CD4-positive, alpha-beta T cell (primary cell): ENCODE measurements at regions not wholly inside any gene's neighbourhood (a gene's known extent, or its start where the extent isn't known, plus 50 kb on each side); places are given as distances from the start of the nearest gene placed in this dataset.

ENCODE experiments used
- ATAC-seq: fragments of 200-7000 bp; cut with Tn5 transposase; one replicate; pipeline ENCODE4 v1.10.0; 2022; ENCODE audit warnings: mild to moderate bottlenecking; ENCODE audit not compliant: poor library complexity
- CTCF ChIA-PET: fragments of 350-600 bp; sonication (Branson Sonifier 250); formaldehyde crosslinking; loops from one replicate; lab custom pipeline; 2021; ENCODE audit warnings: antibody characterized with exemption, inconsistent platforms; lab: Charles Lee
- POLR2A ChIA-PET: fragments of 350-600 bp; sonication (Branson Sonifier 250); formaldehyde crosslinking; loops from one replicate; lab custom pipeline; 2021; ENCODE audit warnings: antibody characterized with exemption, inconsistent platforms; lab: Charles Lee
- DNase-seq, 14 experiments: peaks; one replicate each; pipeline ENCODE4 v3.0.0-alpha.2; 2013 to 2020; ENCODE audit warnings: mixed read lengths in 2 of 14
- H3K27ac ChIP-seq, 2 donors: one replicate each; pipeline versions ENCODE4 v1.5.1 to v1.7.0; 2013; ENCODE audit warnings: low read length in 2 of 2, low read depth in 1 of 2, mild to moderate bottlenecking in 1 of 2
- H3K27me3 ChIP-seq, 2 experiments: 1 replicate in 1 of 2; 2 replicates in 1 of 2; pipeline versions ENCODE4 v1.6.1 to v1.7.0; 2013; ENCODE audit warnings: low read length in 2 of 2, control low read depth in 1 of 2, mild to moderate bottlenecking in 1 of 2, moderate library complexity in 1 of 2; ENCODE audit not compliant: insufficient read depth in 2 of 2, control insufficient read depth in 1 of 2
- H3K36me3 ChIP-seq: one replicate; pipeline ENCODE4 v1.6.1; 2013; ENCODE audit warnings: low read length, control low read depth; ENCODE audit not compliant: insufficient read depth
- H3K4me1 ChIP-seq: one replicate; pipeline ENCODE4 v1.6.1; 2013; ENCODE audit warnings: low read length, control low read depth; ENCODE audit not compliant: insufficient read depth
- H3K4me3 ChIP-seq: one replicate; pipeline ENCODE4 v1.5.1; 2013; ENCODE audit warnings: mild to moderate bottlenecking, low read length, moderate library complexity
- H3K9me3 ChIP-seq, 2 experiments: 1 replicate in 1 of 2; 2 replicates in 1 of 2; pipeline versions ENCODE4 v1.6.1 to v1.7.0; 2013; ENCODE audit warnings: low read length in 2 of 2, mild to moderate bottlenecking in 2 of 2, control low read depth in 1 of 2, moderate library complexity in 1 of 2; ENCODE audit not compliant: control insufficient read depth in 1 of 2, insufficient read depth in 1 of 2
- H3K27ac Mint-ChIP-seq: one replicate; pipeline ENCODE4 v1.8.0; 2020; ENCODE audit warnings: mixed read lengths
- H3K27me3 Mint-ChIP-seq: one replicate; pipeline ENCODE4 v1.8.0; 2021; ENCODE audit warnings: mixed read lengths
- H3K36me3 Mint-ChIP-seq: one replicate; pipeline ENCODE4 v1.8.0; 2021; ENCODE audit warnings: low read depth, mixed read lengths
- H3K4me1 Mint-ChIP-seq: one replicate; pipeline ENCODE4 v1.8.0; 2021; ENCODE audit warnings: low read depth, mixed read lengths
- H3K4me3 Mint-ChIP-seq: one replicate; pipeline ENCODE4 v1.8.0; 2020; ENCODE audit warnings: mild to moderate bottlenecking, mixed read lengths
- H3K9me3 Mint-ChIP-seq: one replicate; pipeline ENCODE4 v1.8.0; 2020; ENCODE audit warnings: mixed read lengths
- intact Hi-C, 2 experiments: fragments of 100-400 bp; cut with DNase I in 1 of 2; cut with micrococcal nuclease in 1 of 2; formaldehyde crosslinking; loops; one replicate each; pipeline versions ENCODE4 v1.15.1 to v1.9.0; 2023 to 2025; cut with DNase I, micrococcal nuclease
- TF ChIP-seq, protein P1 (sequence below): fragments of 200-600 bp; IDR thresholded peaks from one replicate; pipeline ENCODE4 v1.8.0; 2022; ENCODE audit warnings: antibody characterized with exemption, mild to moderate bottlenecking

DNA sequence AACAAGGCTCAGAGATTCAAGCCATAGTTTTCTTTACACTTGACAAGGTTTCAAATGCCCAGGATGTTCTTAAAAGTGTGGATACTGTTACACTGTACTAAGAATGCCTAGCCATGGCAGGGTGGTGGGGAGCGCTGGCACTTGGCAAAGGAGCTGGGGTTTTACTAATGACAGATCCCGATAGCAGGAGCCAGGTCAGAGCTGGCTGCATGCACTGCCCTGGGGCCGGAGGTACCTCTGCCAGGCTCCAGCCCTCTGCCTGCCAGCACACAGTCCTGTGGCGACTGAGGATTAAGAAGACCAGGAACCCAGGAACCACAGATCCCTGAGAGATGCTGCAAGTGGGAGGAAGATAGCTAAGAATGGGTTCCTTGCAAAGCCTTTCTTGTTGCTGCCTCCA lies 260.3 kb downstream of the ALDH8A1 start:
- H3K4me1 Mint-ChIP-seq, result no peaks in the 10 kb centered on the region
- no peak overlapping the region for H3K4me3 Mint-ChIP-seq
- H3K36me3 Mint-ChIP-seq, result no peaks in the 10 kb centered on the region
- peaks cover 26% of the 10 kb centered on the region for H3K27me3 Mint-ChIP-seq
- H3K4me3 ChIP-seq, result no peak overlapping the region
- TF ChIP-seq, protein P1, sequence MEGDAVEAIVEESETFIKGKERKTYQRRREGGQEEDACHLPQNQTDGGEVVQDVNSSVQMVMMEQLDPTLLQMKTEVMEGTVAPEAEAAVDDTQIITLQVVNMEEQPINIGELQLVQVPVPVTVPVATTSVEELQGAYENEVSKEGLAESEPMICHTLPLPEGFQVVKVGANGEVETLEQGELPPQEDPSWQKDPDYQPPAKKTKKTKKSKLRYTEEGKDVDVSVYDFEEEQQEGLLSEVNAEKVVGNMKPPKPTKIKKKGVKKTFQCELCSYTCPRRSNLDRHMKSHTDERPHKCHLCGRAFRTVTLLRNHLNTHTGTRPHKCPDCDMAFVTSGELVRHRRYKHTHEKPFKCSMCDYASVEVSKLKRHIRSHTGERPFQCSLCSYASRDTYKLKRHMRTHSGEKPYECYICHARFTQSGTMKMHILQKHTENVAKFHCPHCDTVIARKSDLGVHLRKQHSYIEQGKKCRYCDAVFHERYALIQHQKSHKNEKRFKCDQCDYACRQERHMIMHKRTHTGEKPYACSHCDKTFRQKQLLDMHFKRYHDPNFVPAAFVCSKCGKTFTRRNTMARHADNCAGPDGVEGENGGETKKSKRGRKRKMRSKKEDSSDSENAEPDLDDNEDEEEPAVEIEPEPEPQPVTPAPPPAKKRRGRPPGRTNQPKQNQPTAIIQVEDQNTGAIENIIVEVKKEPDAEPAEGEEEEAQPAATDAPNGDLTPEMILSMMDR, result no peak
- ChIA-PET POLR2A (no interaction called here), CTCF (no interaction called here)
- H3K4me1 ChIP-seq, result no peaks in the 10 kb centered on the region
- no peak for DNase-seq
- H3K9me3 Mint-ChIP-seq, result no peaks in the 10 kb centered on the region
- intact Hi-C loops, result no loop called here
- H3K9me3 ChIP-seq, result no peaks in the 10 kb centered on the region
- no peaks in the 10 kb centered on the region for H3K36me3 ChIP-seq
- H3K27ac Mint-ChIP-seq, result no peak overlapping the region
- peaks cover 9 to 14% of the 10 kb centered on the region in 2 experiments for H3K27me3 ChIP-seq
- no peak for ATAC-seq
- H3K27ac ChIP-seq, result no peak overlapping the region

DNA sequence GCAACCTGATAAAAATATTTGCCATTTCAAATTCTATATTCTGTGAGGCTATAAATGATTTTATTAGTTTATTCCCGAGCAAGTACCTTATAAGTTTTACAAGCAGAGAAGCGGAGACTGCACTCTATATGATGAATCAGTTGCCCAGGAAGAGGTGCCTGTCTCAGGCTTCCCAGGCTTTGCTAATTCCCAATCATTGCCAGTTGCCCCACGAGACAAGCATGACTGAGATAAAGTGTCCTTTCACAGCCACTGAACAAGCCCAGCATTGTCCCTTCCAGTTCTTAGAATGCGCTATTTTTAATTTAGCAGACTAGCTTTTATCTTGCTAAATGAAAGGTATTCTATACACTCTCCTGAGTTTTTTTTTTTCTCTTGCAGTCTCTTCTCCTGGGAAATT lies 260.7 kb downstream of the ALDH8A1 start:
- intact Hi-C loops, result no loop called here
- Histone ChIP-seq H3K4me3 (no peak overlapping the region), H3K36me3 (no peaks in the 10 kb centered on the region), H3K4me1 (no peaks in the 10 kb centered on the region), H3K9me3 (no peaks in the 10 kb centered on the region), H3K27me3 (peaks cover 9 to 14% of the 10 kb centered on the region in 2 experiments), H3K27ac (no peak overlapping the region)
- Mint-ChIP-seq H3K36me3 (no peaks in the 10 kb centered on the region), H3K4me3 (no peak overlapping the region), H3K4me1 (no peaks in the 10 kb centered on the region), H3K27ac (no peak overlapping the region), H3K27me3 (peaks cover 26% of the 10 kb centered on the region), H3K9me3 (no peaks in the 10 kb centered on the region)
- no peak for ATAC-seq
- DNase-seq, result no peak
- POLR2A ChIA-PET, result no interaction called here
- TF ChIP-seq, protein P1, result no peak
- CTCF ChIA-PET, result no interaction called here

DNA sequence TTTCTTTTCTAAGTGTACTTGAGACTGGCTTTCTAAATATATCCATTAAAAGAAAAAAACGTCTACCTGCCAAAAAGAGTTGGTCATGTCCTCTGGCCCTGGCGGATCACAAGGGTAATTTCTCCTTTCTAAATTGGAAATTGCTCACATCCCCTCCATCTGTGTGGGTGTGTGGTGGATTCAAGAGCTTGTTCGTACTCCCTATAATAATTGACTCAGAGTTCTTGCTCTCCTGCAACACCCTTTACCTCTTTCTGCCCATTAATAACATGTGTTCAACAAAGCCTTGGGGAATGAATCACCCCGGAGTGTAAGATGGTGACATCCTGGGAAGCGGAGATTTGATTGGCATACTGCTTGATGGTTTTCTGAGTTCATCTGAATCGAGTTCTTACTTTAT lies 263.8 kb downstream of the ALDH8A1 start:
- H3K27me3 Mint-ChIP-seq, result peaks cover 12% of the 10 kb centered on the region
- CTCF ChIA-PET, result interaction anchor here (1.3 kb wide), 1 partner anchor 13 kb away, joined by 3 read pairs; no protein-coding TSS in a partner anchor
- no peaks in the 10 kb centered on the region for H3K4me1 ChIP-seq
- H3K27ac ChIP-seq, result no peak overlapping the region
- H3K9me3 ChIP-seq, result no peaks in the 10 kb centered on the region
- H3K9me3 Mint-ChIP-seq, result no peaks in the 10 kb centered on the region
- no peak for DNase-seq
- H3K36me3 ChIP-seq, result no peaks in the 10 kb centered on the region
- no peak overlapping the region for H3K4me3 Mint-ChIP-seq
- no peaks in the 10 kb centered on the region for H3K4me1 Mint-ChIP-seq
- peaks cover 9 to 14% of the 10 kb centered on the region in 2 experiments for H3K27me3 ChIP-seq
- H3K4me3 ChIP-seq, result no peak overlapping the region
- TF ChIP-seq, protein P1, result no peak
- no peak overlapping the region for H3K27ac Mint-ChIP-seq
- no peaks in the 10 kb centered on the region for H3K36me3 Mint-ChIP-seq
- POLR2A ChIA-PET, result no interaction called here
- ATAC-seq, result no peak
- intact Hi-C loops, result no loop called here
